Liver (tissue), 8 donors: ENCODE measurements at regions not wholly inside any gene's neighbourhood (a gene's known extent, or its start where the extent isn't known, plus 50 kb on each side); places are given as distances from the start of the nearest gene placed in this dataset.

ENCODE experiments used
- DNase-seq: peaks from one replicate; pipeline ENCODE4 v3.0.0-alpha.2; 2017; ENCODE audit warnings: low spot score
- H3K27ac ChIP-seq, 2 donors: one replicate each; pipeline ENCODE4 v1.7.0; 2013; ENCODE audit warnings: inconsistent platforms in 2 of 2, low read length in 2 of 2, control low read depth in 1 of 2, low read depth in 1 of 2, mild to moderate bottlenecking in 1 of 2
- H3K27me3 ChIP-seq, 4 donors: one replicate each; pipeline versions ENCODE4 v1.6.1 to v1.7.0; 2013; ENCODE audit warnings: low read length in 3 of 4, inconsistent platforms in 1 of 4, mild to moderate bottlenecking in 1 of 4, moderate library complexity in 1 of 4; ENCODE audit not compliant: control insufficient read depth in 4 of 4, insufficient read depth in 4 of 4
- H3K36me3 ChIP-seq, 4 donors: one replicate each; pipeline versions ENCODE4 v1.6.1 to v1.7.0; 2013; ENCODE audit warnings: low read length in 3 of 4, mild to moderate bottlenecking in 3 of 4, low read depth in 1 of 4, moderate library complexity in 1 of 4; ENCODE audit not compliant: control insufficient read depth in 4 of 4, insufficient read depth in 3 of 4
- H3K4me1 ChIP-seq, 4 donors: one replicate each; pipeline versions ENCODE4 v1.6.1 to v1.7.0; 2013; ENCODE audit warnings: low read length in 3 of 4, mild to moderate bottlenecking in 3 of 4, moderate library complexity in 1 of 4; ENCODE audit not compliant: control insufficient read depth in 4 of 4, insufficient read depth in 4 of 4
- H3K4me3 ChIP-seq, 3 donors: one replicate each; pipeline versions ENCODE4 v1.6.1 to v1.7.0; 2013; ENCODE audit warnings: low read length in 3 of 3, control low read depth in 1 of 3, low read depth in 1 of 3, mild to moderate bottlenecking in 1 of 3
- H3K9ac ChIP-seq, 2 donors: one replicate each; pipeline ENCODE4 v1.7.0; 2013; ENCODE audit warnings: low read length in 2 of 2, mild to moderate bottlenecking in 2 of 2, moderate library complexity in 2 of 2, control low read depth in 1 of 2, low read depth in 1 of 2
- H3K9me3 ChIP-seq, 4 donors: one replicate each; pipeline versions ENCODE4 v1.6.1 to v1.7.0; 2013; ENCODE audit warnings: low read length in 3 of 4; ENCODE audit not compliant: control insufficient read depth in 4 of 4
- EGR1 ChIP-seq, 2 donors: IDR thresholded peaks; 2 replicates each; pipeline ENCODE4 v1.6.1; 2016 to 2018; ENCODE audit warnings: antibody characterized with exemption in 2 of 2, low read depth in 2 of 2
- FOXA1 ChIP-seq: IDR thresholded peaks from 2 replicates; pipeline ENCODE4 v1.6.1; 2016; ENCODE audit warnings: antibody characterized with exemption
- FOXA2 ChIP-seq: IDR thresholded peaks from 2 replicates; pipeline ENCODE4 v1.6.1; 2016; ENCODE audit warnings: antibody characterized with exemption
- GABPA ChIP-seq, 2 donors: IDR thresholded peaks in 1 of 2; conservative IDR thresholded peaks in 1 of 2; 2 replicates each; pipeline ENCODE4 v1.6.1; 2016; ENCODE audit warnings: antibody characterized with exemption in 2 of 2, mild to moderate bottlenecking in 1 of 2, moderate library complexity in 1 of 2
- HNF4G ChIP-seq: IDR thresholded peaks from 2 replicates; pipeline ENCODE4 v1.6.1; 2016; ENCODE audit warnings: antibody characterized with exemption
- NR2F2 ChIP-seq: IDR thresholded peaks from 2 replicates; pipeline ENCODE4 v1.6.1; 2016; ENCODE audit warnings: antibody characterized with exemption
- REST ChIP-seq: IDR thresholded peaks from 2 replicates; pipeline ENCODE4 v1.6.1; 2016; ENCODE audit warnings: antibody characterized with exemption, mild to moderate bottlenecking
- RXRA ChIP-seq, 2 donors: IDR thresholded peaks; 2 replicates each; pipeline ENCODE4 v1.6.1; 2017 to 2018; ENCODE audit warnings: antibody characterized with exemption in 2 of 2, mild to moderate bottlenecking in 1 of 2
- SP1 ChIP-seq: IDR thresholded peaks from 2 replicates; pipeline ENCODE4 v1.6.1; 2018; ENCODE audit warnings: antibody characterized with exemption, mild to moderate bottlenecking
- TAF1 ChIP-seq: conservative IDR thresholded peaks from 2 replicates; pipeline ENCODE4 v1.6.1; 2016; ENCODE audit warnings: antibody characterized with exemption, mild to moderate bottlenecking
- YY1 ChIP-seq: IDR thresholded peaks from 2 replicates; pipeline ENCODE4 v1.6.1; 2016; ENCODE audit warnings: antibody characterized with exemption, mild to moderate bottlenecking
- WGBS: extraction: QIAGEN DNeasy Blood & Tissue Kit; methylation state at CpG from one replicate; pipeline ENCODE4 v1.1.7; 2013; 5-methylcytosine and 5-hydroxymethylcytosine counted together
- TF ChIP-seq, protein P1 (sequence below): IDR thresholded peaks from 2 replicates; pipeline ENCODE4 v1.6.1; 2016; ENCODE audit warnings: antibody characterized with exemption
- TF ChIP-seq, protein P2 (sequence below): fragments of 150-350 bp; IDR thresholded peaks from 2 replicates; pipeline ENCODE4 v1.5.1; 2017; ENCODE audit warnings: improper control_type of control experiment, low read depth, low read length; ENCODE audit not compliant: missing input control
- TF ChIP-seq, protein P3 (sequence below): IDR thresholded peaks from 2 replicates; pipeline ENCODE4 v1.6.1; 2016; ENCODE audit warnings: antibody characterized with exemption
- TF ChIP-seq, protein P4 (sequence below): IDR thresholded peaks from 2 replicates; pipeline ENCODE4 v1.6.1; 2016; ENCODE audit warnings: antibody characterized with exemption
- donor health status: healthy.
- donor health status: healthy.
- donor health status: healthy.
- donor health status: healthy.
- donor health status: healthy.

GRCh38 chr1:191206513-191207207, 729.0 kb upstream of the BRINP3 start:
- H3K36me3 ChIP-seq: no peaks in the 10 kb centered on the region
- H3K27ac ChIP-seq: no peak overlapping the region
- H3K4me3 ChIP-seq: no peak overlapping the region
- TF ChIP-seq SP1 (no peak), HNF4G (no peak)
- TF ChIP-seq, protein P1, sequence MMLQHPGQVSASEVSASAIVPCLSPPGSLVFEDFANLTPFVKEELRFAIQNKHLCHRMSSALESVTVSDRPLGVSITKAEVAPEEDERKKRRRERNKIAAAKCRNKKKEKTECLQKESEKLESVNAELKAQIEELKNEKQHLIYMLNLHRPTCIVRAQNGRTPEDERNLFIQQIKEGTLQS: no peak
- H3K27me3 ChIP-seq: no peaks in the 10 kb centered on the region
- no peaks in the 10 kb centered on the region for H3K4me1 ChIP-seq
- H3K9me3 ChIP-seq: no peaks in the 10 kb centered on the region
- DNase-seq: no peak
- H3K9ac ChIP-seq: no peak overlapping the region
- 56% methylated on average over 2 of the region's 2 CpGs for WGBS

- WGBS: 53% methylated on average over 5 of the region's 5 CpGs
- Histone ChIP-seq H3K27me3 (no peaks in the 10 kb centered on the region), H3K27ac (no peak overlapping the region), H3K4me3 (no peak overlapping the region), H3K9me3 (no peaks in the 10 kb centered on the region), H3K36me3 (no peaks in the 10 kb centered on the region), H3K4me1 (no peaks in the 10 kb centered on the region), H3K9ac (no peak overlapping the region)
- no peak for TF ChIP-seq SP1
- TF ChIP-seq, protein P2, sequence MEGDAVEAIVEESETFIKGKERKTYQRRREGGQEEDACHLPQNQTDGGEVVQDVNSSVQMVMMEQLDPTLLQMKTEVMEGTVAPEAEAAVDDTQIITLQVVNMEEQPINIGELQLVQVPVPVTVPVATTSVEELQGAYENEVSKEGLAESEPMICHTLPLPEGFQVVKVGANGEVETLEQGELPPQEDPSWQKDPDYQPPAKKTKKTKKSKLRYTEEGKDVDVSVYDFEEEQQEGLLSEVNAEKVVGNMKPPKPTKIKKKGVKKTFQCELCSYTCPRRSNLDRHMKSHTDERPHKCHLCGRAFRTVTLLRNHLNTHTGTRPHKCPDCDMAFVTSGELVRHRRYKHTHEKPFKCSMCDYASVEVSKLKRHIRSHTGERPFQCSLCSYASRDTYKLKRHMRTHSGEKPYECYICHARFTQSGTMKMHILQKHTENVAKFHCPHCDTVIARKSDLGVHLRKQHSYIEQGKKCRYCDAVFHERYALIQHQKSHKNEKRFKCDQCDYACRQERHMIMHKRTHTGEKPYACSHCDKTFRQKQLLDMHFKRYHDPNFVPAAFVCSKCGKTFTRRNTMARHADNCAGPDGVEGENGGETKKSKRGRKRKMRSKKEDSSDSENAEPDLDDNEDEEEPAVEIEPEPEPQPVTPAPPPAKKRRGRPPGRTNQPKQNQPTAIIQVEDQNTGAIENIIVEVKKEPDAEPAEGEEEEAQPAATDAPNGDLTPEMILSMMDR: no peak
- no peak for TF ChIP-seq REST
- no peak for DNase-seq
Measured at GRCh38 chr1:191222206-191222605, 744.5 kb upstream of the BRINP3 start.

- Histone ChIP-seq H3K9me3 (peaks cover 0 to 2% (median 0%) of the 10 kb centered on the region in 4 donors), H3K9ac (no peak overlapping the region), H3K27me3 (no peaks in the 10 kb centered on the region), H3K36me3 (no peaks in the 10 kb centered on the region), H3K27ac (no peak overlapping the region), H3K4me1 (no peaks in the 10 kb centered on the region), H3K4me3 (no peak overlapping the region)
- TF ChIP-seq RXRA (IDR thresholded peaks at IDR 0.05) (no peak), FOXA1 (no peak), SP1 (no peak), GABPA (IDR thresholded peaks at IDR 0.05 in 1 of 2, conservative IDR thresholded peaks at IDR 0.05 in 1 of 2) (no peak), HNF4G (no peak), FOXA2 (no peak), TAF1 (no peak), NR2F2 (no peak), EGR1 (IDR thresholded peaks at IDR 0.05; ENCODE audit: low read depth in 2 of 2) (no peak), YY1 (no peak)
- TF ChIP-seq, protein P2: no peak
- TF ChIP-seq, protein P1: no peak
- TF ChIP-seq, protein P3, sequence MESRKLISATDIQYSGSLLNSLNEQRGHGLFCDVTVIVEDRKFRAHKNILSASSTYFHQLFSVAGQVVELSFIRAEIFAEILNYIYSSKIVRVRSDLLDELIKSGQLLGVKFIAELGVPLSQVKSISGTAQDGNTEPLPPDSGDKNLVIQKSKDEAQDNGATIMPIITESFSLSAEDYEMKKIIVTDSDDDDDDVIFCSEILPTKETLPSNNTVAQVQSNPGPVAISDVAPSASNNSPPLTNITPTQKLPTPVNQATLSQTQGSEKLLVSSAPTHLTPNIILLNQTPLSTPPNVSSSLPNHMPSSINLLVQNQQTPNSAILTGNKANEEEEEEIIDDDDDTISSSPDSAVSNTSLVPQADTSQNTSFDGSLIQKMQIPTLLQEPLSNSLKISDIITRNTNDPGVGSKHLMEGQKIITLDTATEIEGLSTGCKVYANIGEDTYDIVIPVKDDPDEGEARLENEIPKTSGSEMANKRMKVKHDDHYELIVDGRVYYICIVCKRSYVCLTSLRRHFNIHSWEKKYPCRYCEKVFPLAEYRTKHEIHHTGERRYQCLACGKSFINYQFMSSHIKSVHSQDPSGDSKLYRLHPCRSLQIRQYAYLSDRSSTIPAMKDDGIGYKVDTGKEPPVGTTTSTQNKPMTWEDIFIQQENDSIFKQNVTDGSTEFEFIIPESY: no peak
- TF ChIP-seq, protein P4, sequence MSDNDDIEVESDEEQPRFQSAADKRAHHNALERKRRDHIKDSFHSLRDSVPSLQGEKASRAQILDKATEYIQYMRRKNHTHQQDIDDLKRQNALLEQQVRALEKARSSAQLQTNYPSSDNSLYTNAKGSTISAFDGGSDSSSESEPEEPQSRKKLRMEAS: no peak
- DNase-seq: no peak
- 64% methylated on average over 3 of the region's 3 CpGs for WGBS
Measured at GRCh38 chr1:191240925-191241324, 763.3 kb upstream of the BRINP3 start.
